ENCODE measurements at regions not wholly inside any gene's neighbourhood (a gene's known extent, or its start where the extent isn't known, plus 50 kb on each side); places are given as distances from the start of the nearest gene placed in this dataset.

- Mint-ChIP-seq H3K27me3 (no peaks in the 10 kb centered on the region), H3K9me3 (no peaks in the 10 kb centered on the region), H3K4me1 (no peaks in the 10 kb centered on the region), H3K27ac (no peak overlapping the region), H3K36me3 (ENCODE audit: low read depth) (no peaks in the 10 kb centered on the region), H3K4me3 (no peak overlapping the region)
- CTCF ChIA-PET, result no interaction called here
- POLR2A ChIA-PET, result no interaction called here
- no peak for DNase-seq
These were observed 120.2 kb upstream of the MARCKS start for GRCh38 chr6:113736978-113737377.

- no peak for DNase-seq
- CTCF ChIA-PET, result no interaction called here
These were observed 118.0 kb upstream of the MARCKS start for GRCh38 chr6:113739041-113739655.

GRCh38 chr6:113741651-113742050 lies 115.5 kb upstream of the MARCKS start:
- H3K27ac Mint-ChIP-seq, result no peak overlapping the region
- CTCF ChIA-PET, result no interaction called here
- no peak for DNase-seq
- no peak overlapping the region for H3K4me3 Mint-ChIP-seq
- no peaks in the 10 kb centered on the region for H3K36me3 Mint-ChIP-seq (ENCODE audit: low read depth)
- H3K4me1 Mint-ChIP-seq, result no peaks in the 10 kb centered on the region
- POLR2A ChIA-PET, result no interaction called here
- no peaks in the 10 kb centered on the region for H3K9me3 Mint-ChIP-seq
- H3K27me3 Mint-ChIP-seq, result no peaks in the 10 kb centered on the region

More at GRCh38 chr6:113739041-113739655, 118.0 kb upstream of the MARCKS start:
- Mint-ChIP-seq H3K36me3 (ENCODE audit: low read depth) (no peaks in the 10 kb centered on the region), H3K4me1 (no peaks in the 10 kb centered on the region), H3K27ac (no peak overlapping the region), H3K27me3 (no peaks in the 10 kb centered on the region), H3K9me3 (no peaks in the 10 kb centered on the region), H3K4me3 (no peak overlapping the region)
- POLR2A ChIA-PET, result no interaction called here

- Mint-ChIP-seq H3K27me3 (no peaks in the 10 kb centered on the region), H3K9me3 (no peaks in the 10 kb centered on the region), H3K36me3 (ENCODE audit: low read depth) (no peaks in the 10 kb centered on the region), H3K27ac (no peak overlapping the region), H3K4me1 (no peaks in the 10 kb centered on the region), H3K4me3 (no peak overlapping the region)
- ChIA-PET POLR2A (no interaction called here), CTCF (no interaction called here)
- no peak for DNase-seq
These were observed 114.8 kb upstream of the MARCKS start for GRCh38 chr6:113742342-113742741.

GRCh38 chr6:113744861-113745260 lies 112.3 kb upstream of the MARCKS start:
- POLR2A ChIA-PET, result no interaction called here
- Mint-ChIP-seq H3K36me3 (ENCODE audit: low read depth) (no peaks in the 10 kb centered on the region), H3K27ac (no peak overlapping the region), H3K27me3 (no peaks in the 10 kb centered on the region), H3K4me1 (no peaks in the 10 kb centered on the region), H3K4me3 (no peak overlapping the region), H3K9me3 (no peaks in the 10 kb centered on the region)
- DNase-seq, result no peak
- CTCF ChIA-PET, result no interaction called here

- ChIA-PET CTCF (no interaction called here), POLR2A (no interaction called here)
- no peaks in the 10 kb centered on the region for H3K27me3 Mint-ChIP-seq
- DNase-seq, result no peak
- no peaks in the 10 kb centered on the region for H3K4me1 Mint-ChIP-seq
- no peaks in the 10 kb centered on the region for H3K9me3 Mint-ChIP-seq
- H3K36me3 Mint-ChIP-seq (ENCODE audit: low read depth), result no peaks in the 10 kb centered on the region
- no peak overlapping the region for H3K27ac Mint-ChIP-seq
- no peak overlapping the region for H3K4me3 Mint-ChIP-seq
These were observed 106.8 kb upstream of the MARCKS start for GRCh38 chr6:113750151-113750855.

GRCh38 chr6:113754291-113754690 lies 102.9 kb upstream of the MARCKS start:
- no peaks in the 10 kb centered on the region for H3K4me1 Mint-ChIP-seq
- H3K36me3 Mint-ChIP-seq (ENCODE audit: low read depth), result no peaks in the 10 kb centered on the region
- no peak overlapping the region for H3K4me3 Mint-ChIP-seq
- no peak for DNase-seq
- ChIA-PET CTCF (no interaction called here), POLR2A (no interaction called here)
- H3K27me3 Mint-ChIP-seq, result no peaks in the 10 kb centered on the region
- no peak overlapping the region for H3K27ac Mint-ChIP-seq
- H3K9me3 Mint-ChIP-seq, result no peaks in the 10 kb centered on the region

GRCh38 chr6:113755449-113756289 lies 101.5 kb upstream of the MARCKS start:
- POLR2A ChIA-PET, result no interaction called here
- H3K4me1 Mint-ChIP-seq, result no peaks in the 10 kb centered on the region
- no peak overlapping the region for H3K27ac Mint-ChIP-seq
- no peaks in the 10 kb centered on the region for H3K27me3 Mint-ChIP-seq
- H3K36me3 Mint-ChIP-seq (ENCODE audit: low read depth), result no peaks in the 10 kb centered on the region
- CTCF ChIA-PET, result no interaction called here
- DNase-seq, result no peak
- H3K4me3 Mint-ChIP-seq, result no peak overlapping the region
- H3K9me3 Mint-ChIP-seq, result no peaks in the 10 kb centered on the region

GRCh38 chr6:113756290-113756665 lies 100.9 kb upstream of the MARCKS start:
- Mint-ChIP-seq H3K9me3 (no peaks in the 10 kb centered on the region), H3K36me3 (ENCODE audit: low read depth) (no peaks in the 10 kb centered on the region), H3K4me1 (no peaks in the 10 kb centered on the region), H3K27me3 (no peaks in the 10 kb centered on the region), H3K4me3 (no peak overlapping the region), H3K27ac (no peak overlapping the region)
- DNase-seq, result no peak
- ChIA-PET CTCF (no interaction called here), POLR2A (no interaction called here)

- DNase-seq, result no peak
- Mint-ChIP-seq H3K27ac (no peak overlapping the region), H3K4me1 (no peaks in the 10 kb centered on the region), H3K9me3 (no peaks in the 10 kb centered on the region), H3K4me3 (no peak overlapping the region), H3K36me3 (ENCODE audit: low read depth) (no peaks in the 10 kb centered on the region), H3K27me3 (peaks cover 3% of the 10 kb centered on the region)
- POLR2A ChIA-PET, result no interaction called here
- CTCF ChIA-PET, result no interaction called here
These were observed 98.9 kb upstream of the MARCKS start for GRCh38 chr6:113758214-113758613.

- Mint-ChIP-seq H3K4me1 (peaks cover 2% of the 10 kb centered on the region), H3K36me3 (ENCODE audit: low read depth) (no peaks in the 10 kb centered on the region), H3K4me3 (no peak overlapping the region), H3K27me3 (peaks cover 3% of the 10 kb centered on the region), H3K9me3 (no peaks in the 10 kb centered on the region), H3K27ac (no peak overlapping the region)
- ChIA-PET CTCF (no interaction called here), POLR2A (no interaction called here)
- DNase-seq, result no peak
These were observed 98.1 kb upstream of the MARCKS start for GRCh38 chr6:113758826-113759574.

- ChIA-PET POLR2A (no interaction called here), CTCF (no interaction called here)
- no peak overlapping the region for H3K4me3 Mint-ChIP-seq
- H3K36me3 Mint-ChIP-seq (ENCODE audit: low read depth), result no peaks in the 10 kb centered on the region
- DNase-seq, result no peak
- H3K9me3 Mint-ChIP-seq, result no peaks in the 10 kb centered on the region
- peaks cover 5% of the 10 kb centered on the region for H3K27me3 Mint-ChIP-seq
- H3K27ac Mint-ChIP-seq, result no peak overlapping the region
- peaks cover 2% of the 10 kb centered on the region for H3K4me1 Mint-ChIP-seq
These were observed 94.5 kb upstream of the MARCKS start for GRCh38 chr6:113762641-113763040.

GRCh38 chr6:113763311-113763766 lies 93.8 kb upstream of the MARCKS start:
- H3K9me3 Mint-ChIP-seq, result no peaks in the 10 kb centered on the region
- CTCF ChIA-PET, result no interaction called here

More at GRCh38 chr6:113763311-113763766, 93.8 kb upstream of the MARCKS start:
- no peaks in the 10 kb centered on the region for H3K36me3 Mint-ChIP-seq (ENCODE audit: low read depth)
- DNase-seq, result no peak
- H3K4me1 Mint-ChIP-seq, result peaks cover 2% of the 10 kb centered on the region
- H3K27me3 Mint-ChIP-seq, result peaks cover 5% of the 10 kb centered on the region
- POLR2A ChIA-PET, result no interaction called here
- no peak overlapping the region for H3K27ac Mint-ChIP-seq
- no peak overlapping the region for H3K4me3 Mint-ChIP-seq

Data from activated CD4-positive, alpha-beta memory T cell treated with anti-CD3 and anti-CD28 coated beads, Interleukin-2, amount 10 ng/mL, durations not matched to agents 7 days and 5 days (primary cell).